Neuronal stem cell (in vitro differentiated cells): ENCODE measurements at regions not wholly inside any gene's neighbourhood (a gene's known extent, or its start where the extent isn't known, plus 50 kb on each side); places are given as distances from the start of the nearest gene placed in this dataset.

Experiments used
- DNase-seq: peaks from one replicate; pipeline ENCODE4 v3.0.0-alpha.2; 2013; ENCODE audit warnings: low spot score
- H2AFZ ChIP-seq: one replicate; pipeline ENCODE4 v1.6.1; 2013; ENCODE audit warnings: mild to moderate bottlenecking, low read length, inconsistent platforms
- H2AK5ac ChIP-seq: 2 replicates; pipeline ENCODE4 v1.6.1; 2013; ENCODE audit warnings: low read depth, mild to moderate bottlenecking, inconsistent platforms, low read length, moderate library complexity, mixed read lengths
- H2BK120ac ChIP-seq: 2 replicates; pipeline ENCODE4 v1.6.1; 2013; ENCODE audit warnings: low read depth, mild to moderate bottlenecking, inconsistent platforms, low read length, moderate library complexity, mixed read lengths
- H2BK12ac ChIP-seq: one replicate; pipeline ENCODE4 v1.6.1; 2013; ENCODE audit warnings: low read length, inconsistent platforms
- H2BK15ac ChIP-seq: 2 replicates; pipeline ENCODE4 v1.6.1; 2013; ENCODE audit warnings: mild to moderate bottlenecking, low read length, inconsistent platforms, mixed read lengths
- H2BK5ac ChIP-seq: one replicate; pipeline ENCODE4 v1.6.1; 2013; ENCODE audit warnings: inconsistent platforms, mild to moderate bottlenecking, low read length, moderate library complexity
- H3K14ac ChIP-seq: one replicate; pipeline ENCODE4 v1.6.1; 2013; ENCODE audit warnings: low read length, inconsistent platforms
- H3K18ac ChIP-seq: 2 replicates; pipeline ENCODE4 v1.6.1; 2013; ENCODE audit warnings: low read length, inconsistent platforms
- H3K23ac ChIP-seq: 2 replicates; pipeline ENCODE4 v1.6.1; 2013; ENCODE audit warnings: low read depth, mild to moderate bottlenecking, mixed read lengths, low read length, inconsistent platforms; ENCODE audit not compliant: poor library complexity
- H3K27ac ChIP-seq: replicated peaks from 3 replicates; pipeline ENCODE4 v1.5.1; 2013; ENCODE audit warnings: low read length, inconsistent platforms
- H3K27me3 ChIP-seq, 3 experiments: 2 replicates each; pipeline ENCODE4 v1.6.1; 2013; ENCODE audit warnings: low read length in 3 of 3, mild to moderate bottlenecking in 2 of 3, inconsistent platforms in 1 of 3, low read depth in 1 of 3, mixed read lengths in 1 of 3, moderate library complexity in 1 of 3; ENCODE audit not compliant: control insufficient read depth in 3 of 3, insufficient read depth in 3 of 3
- H3K36me3 ChIP-seq, 2 donors: replicated peaks in 1 of 2; 2 replicates each; pipeline ENCODE4 v1.6.1; 2013; ENCODE audit warnings: low read length in 2 of 2; ENCODE audit not compliant: control insufficient read depth in 2 of 2, insufficient read depth in 2 of 2
- H3K4ac ChIP-seq: 2 replicates; pipeline ENCODE4 v1.6.1; 2013; ENCODE audit warnings: inconsistent platforms, mild to moderate bottlenecking, low read length, moderate library complexity
- H3K4me1 ChIP-seq, 2 donors: 1 replicate in 1 of 2; 2 replicates in 1 of 2; pipeline ENCODE4 v1.6.1; 2013; ENCODE audit warnings: low read length in 2 of 2, low read depth in 1 of 2; ENCODE audit not compliant: control insufficient read depth in 2 of 2, insufficient read depth in 1 of 2
- H3K4me2 ChIP-seq: one replicate; pipeline ENCODE4 v1.6.1; 2013; ENCODE audit warnings: mild to moderate bottlenecking, low read length, inconsistent platforms; ENCODE audit not compliant: insufficient read depth, poor library complexity, severe bottlenecking
- H3K4me3 ChIP-seq, 2 donors: 2 replicates each; pipeline ENCODE4 v1.5.1; 2013; ENCODE audit warnings: low read length in 2 of 2, mild to moderate bottlenecking in 2 of 2, inconsistent platforms in 1 of 2, moderate library complexity in 1 of 2
- H3K79me1 ChIP-seq: one replicate; pipeline ENCODE4 v1.6.1; 2013; ENCODE audit warnings: low read depth, mild to moderate bottlenecking, inconsistent platforms, low read length, moderate library complexity
- H3K9ac ChIP-seq: one replicate; pipeline ENCODE4 v1.6.1; 2013; ENCODE audit warnings: mild to moderate bottlenecking, low read depth, low read length, inconsistent platforms; ENCODE audit not compliant: poor library complexity
- H3K9me3 ChIP-seq, 2 donors: replicated peaks in 1 of 2; 2 replicates each; pipeline versions ENCODE3 to v1.6.1; 2013; ENCODE audit warnings: low read length in 2 of 2, mild to moderate bottlenecking in 2 of 2, inconsistent platforms in 1 of 2, low read depth in 1 of 2, mixed read lengths in 1 of 2, moderate library complexity in 1 of 2; ENCODE audit not compliant: control insufficient read depth in 2 of 2, insufficient read depth in 1 of 2
- H4K8ac ChIP-seq: one replicate; pipeline ENCODE4 v1.6.1; 2013; ENCODE audit warnings: low read depth, mild to moderate bottlenecking, inconsistent platforms, low read length, moderate library complexity
- H4K91ac ChIP-seq: one replicate; pipeline ENCODE4 v1.6.1; 2013; ENCODE audit warnings: low read length, low read depth, mild to moderate bottlenecking, inconsistent platforms; ENCODE audit not compliant: poor library complexity
- WGBS, 2 donors: extraction: QIAGEN DNeasy Blood & Tissue Kit; methylation state at CpG; one replicate each; pipeline ENCODE4 v1.1.7; 2013; ENCODE audit warnings: missing lambda C conversion rate in 2 of 2, mixed read lengths in 1 of 2; ENCODE audit not compliant: insufficient read length in 2 of 2, insufficient replicate concordance in 1 of 2; ENCODE audit errors: extremely low coverage in 2 of 2; 5-methylcytosine and 5-hydroxymethylcytosine counted together

GRCh38 chr15:69983696-69984265 lies 113.9 kb downstream of the TLE3 start:
- Histone ChIP-seq H2BK5ac (no peak overlapping the region), H3K4ac (no peak overlapping the region), H3K4me3 (no peak overlapping the region), H3K36me3 (no peaks in the 10 kb centered on the region), H2BK15ac (no peak overlapping the region), H2AFZ (no peak overlapping the region), H3K4me2 (no peak overlapping the region), H2AK5ac (no peak overlapping the region), H3K9me3 (no peaks in the 10 kb centered on the region), H4K8ac (no peak overlapping the region), H2BK120ac (no peak overlapping the region), H3K14ac (no peak overlapping the region), H3K4me1 (peaks cover 0 to 7% of the 10 kb centered on the region in 2 donors), H2BK12ac (no peak overlapping the region), H3K23ac (no peak overlapping the region), H3K27me3 (peaks cover 0 to 26% (median 2%) of the 10 kb centered on the region in 3 experiments), H3K27ac (no peak overlapping the region), H3K18ac (no peak overlapping the region), H4K91ac (no peak overlapping the region), H3K79me1 (no peaks in the 10 kb centered on the region), H3K9ac (no peak overlapping the region)
- no CpG with 5 or more reads among the region's 7 CpGs for WGBS, 2 donors
- no peak for DNase-seq

- Histone ChIP-seq H3K36me3 (no peaks in the 10 kb centered on the region), H4K91ac (no peak overlapping the region), H3K18ac (no peak overlapping the region), H2BK5ac (no peak overlapping the region), H3K4ac (no peak overlapping the region), H3K27me3 (peaks cover 0 to 46% (median 0%) of the 10 kb centered on the region in 3 experiments), H3K4me3 (no peak overlapping the region), H2BK15ac (no peak overlapping the region), H3K27ac (no peak overlapping the region), H2AK5ac (no peak overlapping the region), H3K9ac (no peak overlapping the region), H2AFZ (no peak overlapping the region), H2BK12ac (no peak overlapping the region), H3K79me1 (no peaks in the 10 kb centered on the region), H2BK120ac (no peak overlapping the region), H3K9me3 (no peaks in the 10 kb centered on the region), H3K4me1 (peaks cover 0 to 27% of the 10 kb centered on the region in 2 donors), H4K8ac (no peak overlapping the region), H3K4me2 (no peak overlapping the region), H3K23ac (no peak overlapping the region), H3K14ac (no peak overlapping the region)
- no peak for DNase-seq
- WGBS, 2 donors: no CpG with 5 or more reads among the region's 9 CpGs
These were observed 109.9 kb downstream of the TLE3 start for GRCh38 chr15:69987492-69988489.

DNA sequence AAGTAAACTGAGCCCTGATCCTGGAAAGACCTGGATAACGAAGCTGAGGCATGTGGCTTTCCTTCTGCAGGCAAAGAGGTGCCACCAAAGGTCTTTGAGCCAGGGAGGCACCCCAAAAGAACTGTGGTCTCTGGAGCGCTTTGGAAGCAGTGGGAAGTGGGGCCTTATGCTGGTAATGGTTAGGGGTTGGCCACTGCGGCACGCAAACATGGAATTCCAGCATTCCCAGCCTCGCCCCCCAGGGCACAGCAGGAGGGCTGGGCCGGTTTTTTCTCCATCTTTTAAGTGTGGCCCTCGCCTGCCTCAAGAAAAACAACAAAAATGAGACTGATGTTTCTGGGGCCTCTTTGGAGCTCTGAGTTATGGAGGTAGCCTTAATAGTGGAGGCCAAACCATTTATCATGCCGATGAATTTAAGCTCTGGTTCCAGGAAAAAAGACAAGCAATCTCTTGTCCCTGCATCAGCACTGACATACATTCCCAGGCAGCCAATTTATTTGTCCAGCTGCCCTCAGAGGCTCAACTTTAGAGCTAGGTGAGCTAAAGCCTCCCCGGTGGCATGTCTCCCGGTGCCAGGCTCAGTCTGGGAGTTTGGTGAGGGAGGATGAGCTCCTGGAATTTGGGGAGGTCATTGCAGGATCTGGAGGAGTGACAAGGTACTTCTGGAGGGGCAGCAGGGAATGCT lies 109.0 kb downstream of the TLE3 start:
- H2AFZ ChIP-seq: no peak overlapping the region
- peaks cover 0 to 27% of the 10 kb centered on the region in 2 donors for H3K4me1 ChIP-seq
- no peak overlapping the region for H2BK12ac ChIP-seq
- no peak overlapping the region for H2AK5ac ChIP-seq
- H3K9me3 ChIP-seq: no peaks in the 10 kb centered on the region
- H3K23ac ChIP-seq: no peak overlapping the region
- no peak overlapping the region for H3K18ac ChIP-seq
- peaks cover 0 to 46% (median 0%) of the 10 kb centered on the region in 3 experiments for H3K27me3 ChIP-seq
- DNase-seq: no peak
- H2BK120ac ChIP-seq: no peak overlapping the region
- H3K27ac ChIP-seq: no peak overlapping the region
- H3K4me2 ChIP-seq: no peak overlapping the region
- H4K91ac ChIP-seq: no peak overlapping the region
- H2BK15ac ChIP-seq: no peak overlapping the region
- H3K14ac ChIP-seq: no peak overlapping the region
- no peaks in the 10 kb centered on the region for H3K79me1 ChIP-seq
- H3K4me3 ChIP-seq: no peak overlapping the region
- no peaks in the 10 kb centered on the region for H3K36me3 ChIP-seq
- H2BK5ac ChIP-seq: no peak overlapping the region
- no peak overlapping the region for H3K9ac ChIP-seq
- H4K8ac ChIP-seq: no peak overlapping the region
- no peak overlapping the region for H3K4ac ChIP-seq
- WGBS, 2 donors: no CpG with 5 or more reads among the region's 10 CpGs
